ENCODE measurements at regions not wholly inside any gene's neighbourhood (a gene's known extent, or its start where the extent isn't known, plus 50 kb on each side); places are given as distances from the start of the nearest gene placed in this dataset.

- DNase-seq = peak in 1 of 2 experiments; percentile 4
Measured at GRCh38 chr13:72317346-72318109, 409.9 kb downstream of the MZT1 start.

GRCh38 chr13:72316716-72317115 is 410.7 kb downstream of the MZT1 start:
- peak; percentile 25 to 68 for DNase-seq

- DNase-seq = no peak
Measured at GRCh38 chr13:72315312-72315711, 412.1 kb downstream of the MZT1 start.

GRCh38 chr13:72314210-72314609 is 413.2 kb downstream of the MZT1 start:
- no peak for DNase-seq

- no peak for DNase-seq
Measured at GRCh38 chr13:72313546-72313945, 413.9 kb downstream of the MZT1 start.

- DNase-seq = no peak
Measured at GRCh38 chr13:72303941-72304746, 423.3 kb downstream of the MZT1 start.

GRCh38 chr13:72296246-72296645 is 429.2 kb upstream of the DACH1 start:
- DNase-seq = no peak

- no peak for DNase-seq
Measured at GRCh38 chr13:72295153-72295552, 428.1 kb upstream of the DACH1 start.

- no peak for DNase-seq
Measured at GRCh38 chr13:72293206-72293605, 426.2 kb upstream of the DACH1 start.

GRCh38 chr13:72290962-72291681 is 424.1 kb upstream of the DACH1 start:
- DNase-seq = no peak

GRCh38 chr13:72286421-72286820 is 419.4 kb upstream of the DACH1 start:
- DNase-seq = no peak

- DNase-seq = no peak
Measured at GRCh38 chr13:72284791-72285190, 417.8 kb upstream of the DACH1 start.

- no peak for DNase-seq
Measured at GRCh38 chr13:72261732-72262131, 394.7 kb upstream of the DACH1 start.

- DNase-seq = no peak
Measured at GRCh38 chr13:72259528-72259927, 392.5 kb upstream of the DACH1 start.

GRCh38 chr13:72258340-72258981 is 391.5 kb upstream of the DACH1 start:
- no peak for DNase-seq

GRCh38 chr13:72255908-72256307 is 388.9 kb upstream of the DACH1 start:
- peak; percentile 57 to 77 for DNase-seq

- no peak for DNase-seq
Measured at GRCh38 chr13:72253754-72254153, 386.8 kb upstream of the DACH1 start.

GRCh38 chr13:72246396-72246795 is 379.4 kb upstream of the DACH1 start:
- no peak for DNase-seq

- no peak for DNase-seq
Measured at GRCh38 chr13:72244788-72245187, 377.8 kb upstream of the DACH1 start.

- DNase-seq = no peak
Measured at GRCh38 chr13:72230131-72230530, 363.1 kb upstream of the DACH1 start.

GRCh38 chr13:72229067-72229466 is 362.1 kb upstream of the DACH1 start:
- no peak for DNase-seq

- peak; percentile 22 to 47 for DNase-seq
Measured at GRCh38 chr13:72221276-72221962, 354.4 kb upstream of the DACH1 start.
